Pancreas (tissue), 10 donors: ENCODE measurements at regions not wholly inside any gene's neighbourhood (a gene's known extent, or its start where the extent isn't known, plus 50 kb on each side); places are given as distances from the start of the nearest gene placed in this dataset.

ENCODE experiments used
- ATAC-seq, 4 donors: fragments of 200-7000 bp; cut with Tn5 transposase; one replicate each; pipeline versions ENCODE4 v1.8.0 to v1.9.1; 2020; ENCODE audit warnings: mild to moderate bottlenecking in 4 of 4, moderate library complexity in 4 of 4
- DNase-seq, 6 donors: peaks; one replicate each; pipeline ENCODE4 v3.0.0-alpha.2; 2020
- FAIRE-seq: peaks from 2 replicates; lab custom pipeline; 2012; peaks lifted over from hg19 to GRCh38; lab: Jason Lieb, UNC
- H3K27ac ChIP-seq, 4 donors: fragments of 200-600 bp; sonication (generic); 1 replicate in 3 of 4; 2 replicates in 1 of 4; pipeline versions ENCODE4 v1.5.0 to v1.8.0; 2020
- H3K27me3 ChIP-seq, 4 donors: fragments of 200-600 bp; one replicate each; pipeline ENCODE4 v1.8.0; 2021
- H3K36me3 ChIP-seq, 3 donors: fragments of 200-600 bp; sonication (generic) in 1 of 3; one replicate each; pipeline versions ENCODE4 v1.5.0 to v1.8.0; 2020 to 2021
- H3K4me1 ChIP-seq, 3 donors: fragments of 200-600 bp; one replicate each; pipeline ENCODE4 v1.8.0; 2021
- H3K4me3 ChIP-seq, 4 donors: fragments of 200-600 bp; sonication (generic) in 2 of 4; one replicate each; pipeline versions ENCODE4 v1.5.0 to v1.8.0; 2020 to 2021
- H3K9me3 ChIP-seq, 4 donors: fragments of 200-600 bp; one replicate each; pipeline ENCODE4 v1.8.0; 2021
- CTCF ChIP-seq, 4 donors: fragments of 200-600 bp; sonication (generic) in 3 of 4; IDR thresholded peaks; one replicate each; pipeline versions ENCODE4 v1.5.0 to v1.8.0; 2021; ENCODE audit warnings: antibody characterized with exemption in 4 of 4
- WGBS, 2 donors: extraction: QIAGEN DNeasy Blood & Tissue Kit; methylation state at CpG; one replicate each; pipeline ENCODE4 v1.1.7; 2013; 5-methylcytosine and 5-hydroxymethylcytosine counted together
- intact Hi-C, 3 donors: fragments of 100-400 bp; cut with DNase I; formaldehyde crosslinking; loops; one replicate each; pipeline versions ENCODE4 v1.11.1 to v1.14.2; 2022
- donor health status: healthy with polysubstance abuse.
- donor health status: DM: no; HTN: no; CAD: no; lungs with moderate emphysema.
- donor health status: DM: no; HTN: no; CAD: no.
- donor health status: control.
- donor health status: control.
- donor health status: Bipolar disorder and iron deficiency.
- donor health status: DM: yes; HTN: yes; CAD: no.
- donor health status: DM: no; HTN: no; CAD: no.
- donor health status: DM: no; HTN: no; CAD: no.
- donor health status: DM: yes; HTN: yes; CAD: no.

GRCh38 chr13:73962284-73962683 is 171.9 kb downstream of the KLF12 start:
- H3K4me3 ChIP-seq = no peak overlapping the region
- ATAC-seq = no peak
- no peaks in the 10 kb centered on the region for H3K27me3 ChIP-seq
- H3K4me1 ChIP-seq = no peaks in the 10 kb centered on the region
- no peak for DNase-seq
- H3K36me3 ChIP-seq = no peaks in the 10 kb centered on the region
- intact Hi-C loops = no loop called here
- 61 to 74% methylated on average over 5 of the region's 5 CpGs for WGBS, 2 donors
- FAIRE-seq = no peak
- TF ChIP-seq CTCF (IDR thresholded peaks at IDR 0.05) = no peak
- no peak overlapping the region for H3K27ac ChIP-seq
- no peaks in the 10 kb centered on the region for H3K9me3 ChIP-seq

GRCh38 chr13:73961181-73961580 is 173.0 kb downstream of the KLF12 start:
- Histone ChIP-seq H3K9me3 (no peaks in the 10 kb centered on the region), H3K27ac (no peak overlapping the region), H3K36me3 (no peaks in the 10 kb centered on the region), H3K27me3 (no peaks in the 10 kb centered on the region), H3K4me1 (no peaks in the 10 kb centered on the region), H3K4me3 (no peak overlapping the region)
- no peak for TF ChIP-seq CTCF (IDR thresholded peaks at IDR 0.05)
- no peak for DNase-seq
- WGBS, 2 donors = 75 to 80% methylated on average over 4 of the region's 4 CpGs
- intact Hi-C loops = no loop called here
- no peak for ATAC-seq
- FAIRE-seq = no peak

GRCh38 chr13:73960474-73960873 is 173.7 kb downstream of the KLF12 start:
- H3K4me1 ChIP-seq = no peaks in the 10 kb centered on the region
- FAIRE-seq = no peak
- 40 to 49% methylated on average over 1 of the region's 1 CpG for WGBS, 2 donors
- no peak for DNase-seq
- H3K27me3 ChIP-seq = no peaks in the 10 kb centered on the region
- H3K27ac ChIP-seq = no peak overlapping the region
- TF ChIP-seq CTCF (IDR thresholded peaks at IDR 0.05) = no peak
- H3K9me3 ChIP-seq = no peaks in the 10 kb centered on the region
- no peaks in the 10 kb centered on the region for H3K36me3 ChIP-seq
- H3K4me3 ChIP-seq = no peak overlapping the region
- intact Hi-C loops = no loop called here
- ATAC-seq = no peak

- WGBS, 2 donors = 63 to 75% methylated on average over 7 to 8 of the region's 8 CpGs
- no peak for DNase-seq
- no peaks in the 10 kb centered on the region for H3K9me3 ChIP-seq
- TF ChIP-seq CTCF (IDR thresholded peaks at IDR 0.05) = no peak
- H3K27me3 ChIP-seq = no peaks in the 10 kb centered on the region
- FAIRE-seq = no peak
- intact Hi-C loops = no loop called here
- no peaks in the 10 kb centered on the region for H3K4me1 ChIP-seq
- no peaks in the 10 kb centered on the region for H3K36me3 ChIP-seq
- no peak overlapping the region for H3K27ac ChIP-seq
- H3K4me3 ChIP-seq = no peak overlapping the region
- ATAC-seq = peak in 1 of 4 donors; percentile 23
These were observed 175.4 kb downstream of the KLF12 start for GRCh38 chr13:73958657-73959397.

- no peak for FAIRE-seq
- H3K27me3 ChIP-seq = no peaks in the 10 kb centered on the region
- no peaks in the 10 kb centered on the region for H3K4me1 ChIP-seq
- H3K36me3 ChIP-seq = no peaks in the 10 kb centered on the region
- H3K27ac ChIP-seq = no peak overlapping the region
- WGBS, 2 donors = 82 to 88% methylated on average over 5 of the region's 5 CpGs
- H3K9me3 ChIP-seq = no peaks in the 10 kb centered on the region
- intact Hi-C loops = no loop called here
- ATAC-seq = no peak
- H3K4me3 ChIP-seq = no peak overlapping the region
- TF ChIP-seq CTCF (IDR thresholded peaks at IDR 0.05) = no peak
- no peak for DNase-seq
These were observed 176.3 kb downstream of the KLF12 start for GRCh38 chr13:73957889-73958288.
